ENCODE measurements at regions not wholly inside any gene's neighbourhood (a gene's known extent, or its start where the extent isn't known, plus 50 kb on each side); places are given as distances from the start of the nearest gene placed in this dataset.
"Not testable (repeated sequence)": the region's sequence is repeated elsewhere in the genome, so short reads cannot be mapped to it uniquely, and the experiment has no call there.

DNA sequence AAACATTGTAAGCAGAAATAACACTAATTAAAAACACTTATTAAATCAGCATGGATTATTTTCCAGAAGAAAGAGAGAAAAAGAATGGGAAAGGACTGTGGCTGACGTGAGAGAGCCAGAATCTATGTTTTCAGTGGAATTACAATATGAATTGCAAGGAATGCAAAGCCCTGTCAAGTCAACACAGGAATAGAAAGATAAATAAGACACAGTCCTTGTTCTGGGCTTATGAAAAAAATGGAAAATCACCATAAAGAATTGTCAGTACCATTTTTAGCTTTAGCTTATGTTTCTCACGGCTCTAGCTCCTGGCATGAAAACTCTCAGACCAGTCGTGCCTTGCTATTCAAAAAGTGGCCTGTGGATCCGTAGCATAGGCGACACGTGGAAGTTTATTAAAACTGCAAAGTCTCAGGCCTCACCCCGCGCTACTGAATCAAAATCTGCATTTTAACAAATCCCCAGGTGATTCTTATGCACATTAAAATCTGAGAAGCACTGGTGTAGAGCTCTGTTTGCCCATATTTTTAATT lies 549.1 kb downstream of the RPS29 start:
- no peak for DNase-seq (ENCODE audit: low read depth)
- TF ChIP-seq, protein P1, sequence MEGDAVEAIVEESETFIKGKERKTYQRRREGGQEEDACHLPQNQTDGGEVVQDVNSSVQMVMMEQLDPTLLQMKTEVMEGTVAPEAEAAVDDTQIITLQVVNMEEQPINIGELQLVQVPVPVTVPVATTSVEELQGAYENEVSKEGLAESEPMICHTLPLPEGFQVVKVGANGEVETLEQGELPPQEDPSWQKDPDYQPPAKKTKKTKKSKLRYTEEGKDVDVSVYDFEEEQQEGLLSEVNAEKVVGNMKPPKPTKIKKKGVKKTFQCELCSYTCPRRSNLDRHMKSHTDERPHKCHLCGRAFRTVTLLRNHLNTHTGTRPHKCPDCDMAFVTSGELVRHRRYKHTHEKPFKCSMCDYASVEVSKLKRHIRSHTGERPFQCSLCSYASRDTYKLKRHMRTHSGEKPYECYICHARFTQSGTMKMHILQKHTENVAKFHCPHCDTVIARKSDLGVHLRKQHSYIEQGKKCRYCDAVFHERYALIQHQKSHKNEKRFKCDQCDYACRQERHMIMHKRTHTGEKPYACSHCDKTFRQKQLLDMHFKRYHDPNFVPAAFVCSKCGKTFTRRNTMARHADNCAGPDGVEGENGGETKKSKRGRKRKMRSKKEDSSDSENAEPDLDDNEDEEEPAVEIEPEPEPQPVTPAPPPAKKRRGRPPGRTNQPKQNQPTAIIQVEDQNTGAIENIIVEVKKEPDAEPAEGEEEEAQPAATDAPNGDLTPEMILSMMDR (IDR thresholded peaks at IDR 0.05; ENCODE audit: low read depth, low read length, missing control alignments) = no peak
- in situ Hi-C loops (cut with HindIII; ENCODE audit: low sequenced_read_pairs) = no loop called here
- no peak overlapping the region for H3K4me3 ChIP-seq (ENCODE audit: low read depth, low read length)

DNA sequence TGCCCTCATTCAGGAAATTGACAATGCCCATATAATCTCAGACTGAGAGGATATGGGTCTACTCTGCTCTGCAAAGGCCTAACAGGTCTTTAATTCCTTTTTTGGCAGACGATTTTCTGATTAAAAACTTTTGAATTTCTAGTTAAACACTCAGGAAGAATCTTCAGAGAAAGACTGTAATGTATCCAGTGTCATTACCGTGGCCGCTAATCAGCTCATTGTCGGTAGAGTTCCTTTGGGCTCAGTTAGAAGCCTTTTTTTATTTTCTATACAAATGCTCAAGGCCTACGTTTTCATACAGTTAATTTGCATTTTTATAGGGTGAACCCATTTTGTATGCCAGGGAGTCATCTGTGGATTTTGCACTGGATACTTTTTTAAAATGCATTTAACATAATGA lies 549.9 kb downstream of the RPS29 start:
- in situ Hi-C loops (cut with HindIII; ENCODE audit: low sequenced_read_pairs) = no loop called here
- no peak for DNase-seq (ENCODE audit: low read depth)
- TF ChIP-seq, protein P1 (IDR thresholded peaks at IDR 0.05; ENCODE audit: low read depth, low read length, missing control alignments) = no peak
- no peak overlapping the region for H3K4me3 ChIP-seq (ENCODE audit: low read depth, low read length)

GRCh38 chr14:49033131-49033530 lies 553.0 kb downstream of the RPS29 start:
- TF ChIP-seq, protein P1 (IDR thresholded peaks at IDR 0.05; ENCODE audit: low read depth, low read length, missing control alignments) = no peak
- in situ Hi-C loops (cut with HindIII; ENCODE audit: low sequenced_read_pairs) = no loop called here
- DNase-seq (ENCODE audit: low read depth) = no peak
- H3K4me3 ChIP-seq (ENCODE audit: low read depth, low read length) = no peak overlapping the region

- in situ Hi-C loops (cut with HindIII; ENCODE audit: low sequenced_read_pairs); DNase-seq (ENCODE audit: low read depth); H3K4me3 ChIP-seq (ENCODE audit: low read depth, low read length): not testable (repeated sequence)
Measured at GRCh38 chr14:49031710-49032109, 554.5 kb downstream of the RPS29 start.

GRCh38 chr14:49019467-49020115 lies 566.6 kb downstream of the RPS29 start:
- in situ Hi-C loops (cut with HindIII; ENCODE audit: low sequenced_read_pairs) = no loop called here
- DNase-seq (ENCODE audit: low read depth) = no peak
- H3K4me3 ChIP-seq (ENCODE audit: low read depth, low read length) = no peak overlapping the region
- TF ChIP-seq, protein P1 (IDR thresholded peaks at IDR 0.05; ENCODE audit: low read depth, low read length, missing control alignments) = no peak

GRCh38 chr14:49017447-49017846 lies 568.7 kb downstream of the RPS29 start:
- TF ChIP-seq, protein P1 (IDR thresholded peaks at IDR 0.05; ENCODE audit: low read depth, low read length, missing control alignments) = no peak
- DNase-seq (ENCODE audit: low read depth) = no peak
- in situ Hi-C loops (cut with HindIII; ENCODE audit: low sequenced_read_pairs) = no loop called here
- H3K4me3 ChIP-seq (ENCODE audit: low read depth, low read length) = no peak overlapping the region

- no peak overlapping the region for H3K4me3 ChIP-seq (ENCODE audit: low read depth, low read length)
- TF ChIP-seq, protein P1 (IDR thresholded peaks at IDR 0.05; ENCODE audit: low read depth, low read length, missing control alignments) = no peak
- in situ Hi-C loops (cut with HindIII; ENCODE audit: low sequenced_read_pairs) = no loop called here
Measured at GRCh38 chr14:49016381-49016780, 569.8 kb downstream of the RPS29 start.

More at GRCh38 chr14:49016381-49016780, 569.8 kb downstream of the RPS29 start:
- no peak for DNase-seq (ENCODE audit: low read depth)

Data from astrocyte of the cerebellum (primary cell).